Aorta (tissue), 5 donors: ENCODE measurements at regions not wholly inside any gene's neighbourhood (a gene's known extent, or its start where the extent isn't known, plus 50 kb on each side); places are given as distances from the start of the nearest gene placed in this dataset.

Experiments
- ATAC-seq: fragments of 200-7000 bp; cut with Tn5 transposase; one replicate; pipeline ENCODE4 v1.9.1; 2022; ENCODE audit warnings: moderate library complexity; ENCODE audit not compliant: low FRiP score
- DNase-seq, 2 donors: peaks; one replicate each; pipeline ENCODE4 v3.0.0-alpha.2; 2020
- H3K27ac ChIP-seq, 2 donors: one replicate each; pipeline ENCODE4 v1.5.1; 2013; ENCODE audit warnings: low read length in 2 of 2, mild to moderate bottlenecking in 2 of 2, moderate library complexity in 2 of 2, control low read depth in 1 of 2, inconsistent platforms in 1 of 2, low read depth in 1 of 2
- H3K27me3 ChIP-seq, 2 donors: one replicate each; pipeline ENCODE4 v1.6.1; 2013; ENCODE audit warnings: control low read depth in 1 of 2, low read length in 1 of 2, mild to moderate bottlenecking in 1 of 2, moderate library complexity in 1 of 2; ENCODE audit not compliant: insufficient read depth in 2 of 2, control insufficient read depth in 1 of 2
- H3K36me3 ChIP-seq, 2 donors: one replicate each; pipeline ENCODE4 v1.6.1; 2013; ENCODE audit warnings: control low read depth in 1 of 2, low read length in 1 of 2, mild to moderate bottlenecking in 1 of 2; ENCODE audit not compliant: insufficient read depth in 2 of 2, control insufficient read depth in 1 of 2
- H3K4me1 ChIP-seq, 2 donors: one replicate each; pipeline ENCODE4 v1.6.1; 2013; ENCODE audit warnings: low read length in 2 of 2, control low read depth in 1 of 2, mild to moderate bottlenecking in 1 of 2, moderate library complexity in 1 of 2; ENCODE audit not compliant: insufficient read depth in 2 of 2, control insufficient read depth in 1 of 2
- H3K4me3 ChIP-seq, 2 donors: one replicate each; pipeline ENCODE4 v1.5.1; 2013; ENCODE audit warnings: low read length in 2 of 2, control low read depth in 1 of 2, mild to moderate bottlenecking in 1 of 2
- H3K9me3 ChIP-seq: one replicate; pipeline ENCODE4 v1.6.1; 2013; ENCODE audit warnings: mild to moderate bottlenecking, low read length; ENCODE audit not compliant: control insufficient read depth
- WGBS, 2 donors: extraction: QIAGEN DNeasy Blood & Tissue Kit; methylation state at CpG; one replicate each; pipeline ENCODE4 v1.1.7; 2013; 5-methylcytosine and 5-hydroxymethylcytosine counted together
- intact Hi-C, 2 donors: fragments of 100-400 bp; cut with DNase I; formaldehyde crosslinking; loops; one replicate each; pipeline versions ENCODE4 v1.14.2 to v1.15.0; 2022
- donor health status: healthy with polysubstance abuse.
- donor health status: Bipolar disorder and iron deficiency.
- donor health status: DM: no; HTN: no; CAD: no.
- donor health status: DM: no; HTN: no; CAD: no.
- donor health status: DM: yes; HTN: yes; CAD: no.

DNA sequence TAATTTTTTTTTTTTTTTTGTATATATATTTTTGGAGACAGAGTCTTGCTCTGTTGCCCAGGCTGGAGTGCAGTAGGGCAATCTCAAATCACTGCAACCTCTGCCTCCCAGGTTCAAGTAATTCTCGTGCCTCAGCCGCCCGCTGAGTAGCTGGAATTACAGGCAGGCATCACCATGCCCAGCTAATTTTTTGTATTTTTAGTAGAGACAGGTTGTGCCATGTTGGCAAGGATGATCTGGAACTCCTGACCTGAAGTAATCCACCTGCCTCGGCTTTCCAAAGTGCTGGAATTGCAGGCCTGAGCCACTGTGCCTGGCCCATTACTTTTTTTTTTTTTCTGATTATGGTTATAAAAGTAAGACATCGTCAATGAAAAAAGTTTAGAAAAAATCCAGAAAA, 84.0 kb upstream of the LMNB1 start:
- 84 to 94% methylated on average over 5 of the region's 5 CpGs for WGBS, 2 donors
- H3K4me1 ChIP-seq: no peaks in the 10 kb centered on the region
- H3K27ac ChIP-seq: no peak overlapping the region
- H3K36me3 ChIP-seq: no peaks in the 10 kb centered on the region
- H3K27me3 ChIP-seq: no peaks in the 10 kb centered on the region
- no peak overlapping the region for H3K4me3 ChIP-seq
- DNase-seq (no peak), ATAC-seq (no peak)
- intact Hi-C loops: no loop called here
- no peaks in the 10 kb centered on the region for H3K9me3 ChIP-seq

DNA sequence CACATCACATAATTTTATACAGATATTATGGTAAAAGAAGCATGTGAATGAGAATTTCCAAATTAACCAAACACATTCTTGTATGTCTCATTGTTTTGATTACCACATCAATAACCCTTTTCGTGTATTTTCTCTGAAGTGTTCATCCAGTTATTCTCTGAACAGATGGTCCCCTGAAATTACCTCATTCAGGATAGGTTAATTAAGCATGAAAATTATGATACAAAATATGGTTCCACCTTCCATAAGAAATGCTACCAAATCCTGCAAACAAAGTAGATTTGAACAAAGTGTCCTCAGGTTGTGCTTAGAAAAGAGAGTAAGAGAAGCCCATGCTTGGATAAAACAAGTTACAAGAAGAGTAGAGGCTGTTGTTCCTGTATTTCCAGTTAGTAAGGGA, 83.1 kb upstream of the LMNB1 start:
- no peaks in the 10 kb centered on the region for H3K27me3 ChIP-seq
- WGBS, 2 donors: 75 to 84% methylated on average over 1 of the region's 1 CpG
- H3K36me3 ChIP-seq: no peaks in the 10 kb centered on the region
- no peak overlapping the region for H3K27ac ChIP-seq
- intact Hi-C loops: no loop called here
- ATAC-seq: no peak
- DNase-seq: no peak
- no peaks in the 10 kb centered on the region for H3K4me1 ChIP-seq
- H3K9me3 ChIP-seq: no peaks in the 10 kb centered on the region
- H3K4me3 ChIP-seq: no peak overlapping the region

DNA sequence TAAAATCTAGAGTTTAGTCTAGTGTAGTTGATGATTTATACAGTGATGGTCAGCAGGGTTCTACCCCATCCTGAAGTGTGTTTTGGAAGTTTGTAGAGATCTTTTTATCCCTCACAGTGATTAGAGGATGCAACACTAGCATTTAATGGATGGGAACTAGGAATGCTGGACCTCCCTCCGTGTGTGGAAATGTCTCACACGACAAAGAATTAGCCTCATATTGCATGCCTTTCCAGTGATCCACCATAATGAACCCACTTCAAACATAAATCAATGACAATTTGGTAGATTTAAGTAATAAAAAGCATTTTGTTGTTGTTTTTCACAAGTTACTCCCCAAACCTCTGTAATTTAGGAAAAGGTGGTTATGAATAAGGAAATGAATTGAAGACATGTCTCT, 82.5 kb upstream of the LMNB1 start:
- 40 to 47% methylated on average over 2 of the region's 2 CpGs for WGBS, 2 donors
- no peaks in the 10 kb centered on the region for H3K4me1 ChIP-seq
- DNase-seq: no peak
- intact Hi-C loops: no loop called here
- no peak overlapping the region for H3K4me3 ChIP-seq
- no peaks in the 10 kb centered on the region for H3K36me3 ChIP-seq
- no peak overlapping the region for H3K27ac ChIP-seq
- no peaks in the 10 kb centered on the region for H3K9me3 ChIP-seq
- no peaks in the 10 kb centered on the region for H3K27me3 ChIP-seq
- ATAC-seq: no peak

DNA sequence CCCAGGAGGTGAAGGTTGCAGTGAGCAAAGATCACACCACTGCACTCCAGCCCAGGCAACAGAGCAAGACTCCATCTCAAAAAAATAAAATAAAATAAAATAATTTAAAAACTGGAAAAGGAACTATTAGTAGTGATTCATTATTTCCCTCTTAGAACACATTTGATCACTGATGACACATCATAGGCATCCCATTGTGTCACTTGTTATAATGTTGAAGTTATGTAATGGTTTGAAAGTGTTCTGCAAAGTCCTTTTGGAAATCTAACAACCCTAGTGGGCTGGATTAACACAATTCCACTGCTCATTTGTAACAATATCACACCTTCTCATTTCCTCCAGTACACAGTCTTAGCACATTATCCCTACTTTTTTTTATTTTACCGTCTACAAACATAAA, 81.8 kb upstream of the LMNB1 start:
- no peaks in the 10 kb centered on the region for H3K4me1 ChIP-seq
- H3K27ac ChIP-seq: no peak overlapping the region
- H3K9me3 ChIP-seq: no peaks in the 10 kb centered on the region
- H3K27me3 ChIP-seq: no peaks in the 10 kb centered on the region
- H3K4me3 ChIP-seq: no peak overlapping the region
- WGBS, 2 donors: 41 to 56% methylated on average over 1 of the region's 1 CpG
- DNase-seq: no peak
- intact Hi-C loops: no loop called here
- H3K36me3 ChIP-seq: no peaks in the 10 kb centered on the region
- no peak for ATAC-seq

DNA sequence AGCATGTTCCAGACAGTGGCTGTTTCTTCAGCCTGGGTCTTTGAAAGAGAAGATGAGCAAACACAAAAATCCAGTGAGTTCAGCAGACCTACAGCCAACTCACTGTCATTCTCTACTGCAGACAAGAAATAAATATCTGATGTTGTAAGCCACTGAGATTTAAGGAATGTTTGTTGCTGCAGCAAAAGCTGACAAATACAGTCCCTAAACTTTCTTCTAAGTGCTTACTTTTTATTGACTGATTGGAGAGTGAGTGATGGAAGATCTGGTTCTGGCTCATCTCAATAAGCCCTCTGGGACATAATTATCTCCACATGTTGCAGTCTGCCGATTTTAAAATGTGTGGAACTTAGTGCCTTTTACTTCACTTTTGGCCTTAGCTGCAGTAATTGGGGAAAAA, 69.9 kb upstream of the LMNB1 start:
- no peaks in the 10 kb centered on the region for H3K36me3 ChIP-seq
- H3K9me3 ChIP-seq: no peaks in the 10 kb centered on the region
- intact Hi-C loops: no loop called here
- H3K4me1 ChIP-seq: no peaks in the 10 kb centered on the region
- H3K27ac ChIP-seq: no peak overlapping the region
- WGBS, 2 donors: 74 to 75% methylated on average over 1 of the region's 1 CpG
- no peak for DNase-seq
- no peak for ATAC-seq
- no peaks in the 10 kb centered on the region for H3K27me3 ChIP-seq
- no peak overlapping the region for H3K4me3 ChIP-seq

DNA sequence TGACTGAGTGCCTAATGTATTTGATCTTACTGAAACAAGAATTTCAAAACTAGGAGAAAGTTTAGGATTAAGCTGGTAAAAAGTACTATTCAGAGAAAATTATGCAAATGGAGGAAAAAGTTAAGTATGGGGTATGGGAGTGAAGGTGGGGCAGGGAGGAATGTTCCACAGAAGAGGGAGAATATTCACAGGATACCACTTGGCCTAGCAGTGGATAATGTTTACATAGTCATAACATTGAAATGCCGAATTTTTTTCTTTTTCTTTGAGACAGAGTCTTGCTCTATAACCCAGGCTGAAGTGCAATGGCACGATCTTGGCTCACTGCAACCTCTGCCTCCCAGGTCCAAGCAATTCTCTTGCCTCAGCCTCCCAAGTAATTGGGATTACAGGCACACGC, 61.2 kb upstream of the LMNB1 start:
- H3K4me3 ChIP-seq: no peak overlapping the region
- no peak overlapping the region for H3K27ac ChIP-seq
- intact Hi-C loops: no loop called here
- no peaks in the 10 kb centered on the region for H3K36me3 ChIP-seq
- no peak for ATAC-seq
- 61 to 67% methylated on average over 3 of the region's 3 CpGs for WGBS, 2 donors
- no peak for DNase-seq
- H3K4me1 ChIP-seq: no peaks in the 10 kb centered on the region
- H3K9me3 ChIP-seq: peaks cover 2% of the 10 kb centered on the region
- H3K27me3 ChIP-seq: no peaks in the 10 kb centered on the region

DNA sequence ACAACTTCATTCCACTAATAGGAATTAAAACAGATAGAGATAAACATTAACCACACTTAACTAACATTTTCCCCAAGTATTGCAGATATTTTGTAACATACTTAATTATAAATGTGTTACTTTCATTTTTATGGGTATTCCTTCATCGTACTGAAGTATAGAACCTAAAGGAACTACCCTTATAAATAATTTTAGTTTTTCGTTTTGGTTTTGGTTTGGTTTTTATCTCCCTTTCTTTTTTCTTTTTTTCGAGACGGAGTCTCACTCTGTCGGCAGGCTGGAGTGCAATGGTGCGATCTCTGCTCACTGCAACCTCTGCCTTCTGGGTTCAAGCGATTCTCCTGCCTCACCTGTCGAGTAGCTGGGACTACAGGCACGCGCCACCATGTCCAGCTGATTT, 60.1 kb upstream of the LMNB1 start:
- no peak overlapping the region for H3K4me3 ChIP-seq
- ATAC-seq: no peak
- no peak for DNase-seq
- no peaks in the 10 kb centered on the region for H3K27me3 ChIP-seq
- H3K27ac ChIP-seq: no peak overlapping the region
- 94 to 95% methylated on average over 10 of the region's 10 CpGs for WGBS, 2 donors
- H3K9me3 ChIP-seq: peaks cover 2% of the 10 kb centered on the region
- intact Hi-C loops: no loop called here
- no peaks in the 10 kb centered on the region for H3K4me1 ChIP-seq
- H3K36me3 ChIP-seq: no peaks in the 10 kb centered on the region

DNA sequence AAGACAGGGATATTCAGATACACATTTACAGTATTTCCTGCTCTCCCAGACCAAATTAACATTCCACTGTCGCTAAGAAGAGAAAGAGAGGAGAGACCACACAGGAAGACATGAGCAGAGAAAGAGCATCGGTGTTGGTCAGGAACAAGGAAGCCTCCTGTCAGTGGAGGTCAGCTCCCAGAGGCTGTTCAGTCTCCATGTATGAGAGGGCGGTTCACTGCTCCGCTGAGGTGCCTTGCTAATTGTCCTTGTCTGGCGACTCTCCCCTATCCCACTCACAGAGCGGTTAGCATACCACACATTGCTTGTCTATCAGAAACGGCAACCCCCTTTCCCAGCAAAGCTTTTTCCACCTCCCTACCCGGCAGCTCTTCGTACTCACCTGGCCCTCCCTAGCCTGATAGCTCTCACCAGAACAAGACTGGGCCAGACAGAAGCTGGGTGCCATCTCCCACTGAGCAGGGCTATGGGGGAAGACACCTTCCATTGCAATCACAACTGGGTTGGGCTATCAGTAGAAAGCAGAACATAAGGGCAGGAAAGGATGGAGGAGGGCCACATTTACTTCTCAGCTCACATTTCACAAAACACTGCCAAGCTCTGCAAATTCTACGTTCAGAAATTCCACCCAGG, 58.6 kb upstream of the LMNB1 start:
- no peaks in the 10 kb centered on the region for H3K27me3 ChIP-seq
- no peaks in the 10 kb centered on the region for H3K4me1 ChIP-seq
- intact Hi-C loops: no loop called here
- ATAC-seq (no peak), DNase-seq (no peak)
- no peaks in the 10 kb centered on the region for H3K36me3 ChIP-seq
- WGBS, 2 donors: 20 to 29% methylated on average over 10 of the region's 10 CpGs
- peaks cover 2% of the 10 kb centered on the region for H3K9me3 ChIP-seq
- H3K4me3 ChIP-seq: no peak overlapping the region
- no peak overlapping the region for H3K27ac ChIP-seq

DNA sequence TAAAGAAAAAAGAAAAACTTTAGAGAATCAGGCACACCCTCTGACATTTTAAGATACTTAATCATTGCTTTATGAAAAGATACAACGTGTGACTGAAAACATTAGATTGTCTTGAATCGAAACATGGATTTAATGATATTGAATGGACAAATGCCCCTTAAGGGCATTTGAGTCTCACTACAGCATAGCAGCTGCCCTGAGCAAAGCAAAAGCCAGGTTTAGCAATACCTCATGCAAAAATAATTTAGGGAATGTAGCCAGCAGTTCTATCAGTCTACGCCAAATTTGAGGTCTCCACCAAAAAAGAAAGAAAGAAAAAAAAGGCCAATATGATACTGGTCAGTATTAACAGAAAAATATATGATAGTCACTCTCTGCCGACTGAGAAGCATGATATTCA, 56.6 kb upstream of the LMNB1 start:
- intact Hi-C loops: no loop called here
- H3K9me3 ChIP-seq: peaks cover 2% of the 10 kb centered on the region
- no peaks in the 10 kb centered on the region for H3K36me3 ChIP-seq
- H3K4me3 ChIP-seq: no peak overlapping the region
- ATAC-seq: no peak
- 68 to 69% methylated on average over 4 of the region's 4 CpGs for WGBS, 2 donors
- H3K4me1 ChIP-seq: no peaks in the 10 kb centered on the region
- no peak overlapping the region for H3K27ac ChIP-seq
- H3K27me3 ChIP-seq: no peaks in the 10 kb centered on the region
- no peak for DNase-seq
